ENCODE measurements at regions not wholly inside any gene's neighbourhood (a gene's known extent, or its start where the extent isn't known, plus 50 kb on each side); places are given as distances from the start of the nearest gene placed in this dataset.

- FAIRE-seq (no peak), DNase-seq (ENCODE audit: low read depth) (no peak)
- Histone ChIP-seq H3K9ac (ENCODE audit: low read length) (no peak overlapping the region), H3K4me3 (ENCODE audit: insufficient read depth, low read depth, low read length) (no peak overlapping the region), H3K79me2 (ENCODE audit: insufficient read depth, low read length) (no peaks in the 10 kb centered on the region), H4K20me1 (ENCODE audit: insufficient read depth, low read length) (no peaks in the 10 kb centered on the region), H3K27me3 (ENCODE audit: insufficient read depth, low read length) (no peaks in the 10 kb centered on the region), H3K4me1 (ENCODE audit: insufficient read depth, low read length) (no peaks in the 10 kb centered on the region), H3K9me3 (ENCODE audit: insufficient read depth, low read depth, low read length) (no peaks in the 10 kb centered on the region), H2AFZ (ENCODE audit: low read depth, low read length) (no peak overlapping the region), H3K4me2 (ENCODE audit: low read length) (no peak overlapping the region), H3K27ac (ENCODE audit: low read depth, low read length) (no peak overlapping the region), H3K36me3 (ENCODE audit: insufficient read depth, low read length) (no peaks in the 10 kb centered on the region)
- H3K27ac Mint-ChIP-seq (ENCODE audit: unreplicated experiment) = no peak overlapping the region
- TF ChIP-seq EZH2 (IDR thresholded peaks at IDR 0.05; ENCODE audit: insufficient read depth, low read length) (no peak), CTCF (IDR thresholded peaks at IDR 0.05; ENCODE audit: insufficient read depth, low read depth, low read length) (no peak)
- no peaks in the 10 kb centered on the region for H3K27me3 Mint-ChIP-seq (ENCODE audit: low read depth, unreplicated experiment)
- H3K36me3 Mint-ChIP-seq (ENCODE audit: low read depth, unreplicated experiment) = no peaks in the 10 kb centered on the region
- H3K4me3 Mint-ChIP-seq (ENCODE audit: unreplicated experiment) = no peak overlapping the region
- no peaks in the 10 kb centered on the region for H3K4me1 Mint-ChIP-seq (ENCODE audit: low read depth, unreplicated experiment)
- no peaks in the 10 kb centered on the region for H3K9me3 Mint-ChIP-seq (ENCODE audit: unreplicated experiment)
These were observed 116.5 kb upstream of the HDAC9 start for GRCh38 chr7:18378989-18379605.

- Mint-ChIP-seq H3K4me3 (ENCODE audit: unreplicated experiment) (no peak overlapping the region), H3K36me3 (ENCODE audit: low read depth, unreplicated experiment) (no peaks in the 10 kb centered on the region), H3K27ac (ENCODE audit: unreplicated experiment) (no peak overlapping the region), H3K4me1 (ENCODE audit: low read depth, unreplicated experiment) (no peaks in the 10 kb centered on the region), H3K9me3 (ENCODE audit: unreplicated experiment) (no peaks in the 10 kb centered on the region), H3K27me3 (ENCODE audit: low read depth, unreplicated experiment) (no peaks in the 10 kb centered on the region)
- DNase-seq (ENCODE audit: low read depth) (peak; percentile 6), FAIRE-seq (no peak)
- Histone ChIP-seq H3K27me3 (ENCODE audit: insufficient read depth, low read length) (no peaks in the 10 kb centered on the region), H4K20me1 (ENCODE audit: insufficient read depth, low read length) (no peaks in the 10 kb centered on the region), H3K79me2 (ENCODE audit: insufficient read depth, low read length) (no peaks in the 10 kb centered on the region), H3K4me2 (ENCODE audit: low read length) (no peak overlapping the region), H3K9ac (ENCODE audit: low read length) (no peak overlapping the region), H3K9me3 (ENCODE audit: insufficient read depth, low read depth, low read length) (no peaks in the 10 kb centered on the region), H3K27ac (ENCODE audit: low read depth, low read length) (no peak overlapping the region), H3K4me1 (ENCODE audit: insufficient read depth, low read length) (peaks cover 8% of the 10 kb centered on the region), H3K36me3 (ENCODE audit: insufficient read depth, low read length) (no peaks in the 10 kb centered on the region), H3K4me3 (ENCODE audit: insufficient read depth, low read depth, low read length) (no peak overlapping the region), H2AFZ (ENCODE audit: low read depth, low read length) (no peak overlapping the region)
- no peak for TF ChIP-seq EZH2 (IDR thresholded peaks at IDR 0.05; ENCODE audit: insufficient read depth, low read length)
These were observed 110.9 kb upstream of the HDAC9 start for GRCh38 chr7:18384491-18385143.

- FAIRE-seq = no peak
These were observed 108.9 kb upstream of the HDAC9 start for GRCh38 chr7:18386607-18387006.

More at GRCh38 chr7:18386607-18387006, 108.9 kb upstream of the HDAC9 start:
- H3K27me3 ChIP-seq (ENCODE audit: insufficient read depth, low read length) = no peaks in the 10 kb centered on the region
- Mint-ChIP-seq H3K4me3 (ENCODE audit: unreplicated experiment) (no peak overlapping the region), H3K36me3 (ENCODE audit: low read depth, unreplicated experiment) (no peaks in the 10 kb centered on the region), H3K27me3 (ENCODE audit: low read depth, unreplicated experiment) (no peaks in the 10 kb centered on the region), H3K9me3 (ENCODE audit: unreplicated experiment) (no peaks in the 10 kb centered on the region), H3K27ac (ENCODE audit: unreplicated experiment) (no peak overlapping the region), H3K4me1 (ENCODE audit: low read depth, unreplicated experiment) (no peaks in the 10 kb centered on the region)
- H3K36me3 ChIP-seq (ENCODE audit: insufficient read depth, low read length) = no peaks in the 10 kb centered on the region
- no peaks in the 10 kb centered on the region for H3K79me2 ChIP-seq (ENCODE audit: insufficient read depth, low read length)
- no peaks in the 10 kb centered on the region for H4K20me1 ChIP-seq (ENCODE audit: insufficient read depth, low read length)
- no peak for DNase-seq (ENCODE audit: low read depth)
- no peak overlapping the region for H3K27ac ChIP-seq (ENCODE audit: low read depth, low read length)
- H3K9me3 ChIP-seq (ENCODE audit: insufficient read depth, low read depth, low read length) = no peaks in the 10 kb centered on the region
- no peak overlapping the region for H3K4me2 ChIP-seq (ENCODE audit: low read length)
- no peak overlapping the region for H2AFZ ChIP-seq (ENCODE audit: low read depth, low read length)
- peaks cover 16% of the 10 kb centered on the region for H3K4me1 ChIP-seq (ENCODE audit: insufficient read depth, low read length)
- no peak overlapping the region for H3K4me3 ChIP-seq (ENCODE audit: insufficient read depth, low read depth, low read length)
- H3K9ac ChIP-seq (ENCODE audit: low read length) = no peak overlapping the region
- no peak for TF ChIP-seq EZH2 (IDR thresholded peaks at IDR 0.05; ENCODE audit: insufficient read depth, low read length)
- no peak for TF ChIP-seq CTCF (IDR thresholded peaks at IDR 0.05; ENCODE audit: insufficient read depth, low read depth, low read length)

Measured in astrocyte (in vitro differentiated cells and primary cell).